GM18861 (cell line): ENCODE measurements at regions not wholly inside any gene's neighbourhood (a gene's known extent, or its start where the extent isn't known, plus 50 kb on each side); places are given as distances from the start of the nearest gene placed in this dataset.
"Not testable (repeated sequence)": the region's sequence is repeated elsewhere in the genome, so short reads cannot be mapped to it uniquely, and the experiment has no call there.

ENCODE experiments used
- ATAC-seq: cut with Tn5 transposase; IDR thresholded peaks from one replicate; pipeline ENCODE4 v1.9.1; 2021; ENCODE audit not compliant: unreplicated experiment

GRCh38 chr7:75201606-75202079 is 109.3 kb downstream of the GTF2IRD2B start:
- not testable (repeated sequence) for ATAC-seq

- not testable (repeated sequence) for ATAC-seq
These were observed 113.1 kb downstream of the GTF2IRD2B start for GRCh38 chr7:75205367-75206085.

GRCh38 chr7:75215460-75215859 is 123.1 kb downstream of the GTF2IRD2B start:
- ATAC-seq, result not testable (repeated sequence)

- ATAC-seq, result not testable (repeated sequence)
These were observed 124.6 kb downstream of the GTF2IRD2B start for GRCh38 chr7:75216963-75217362.

GRCh38 chr7:75226102-75226501 is 133.7 kb downstream of the GTF2IRD2B start:
- ATAC-seq, result not testable (repeated sequence)

GRCh38 chr7:75229558-75229957 is 137.2 kb downstream of the GTF2IRD2B start:
- not testable (repeated sequence) for ATAC-seq

- not testable (repeated sequence) for ATAC-seq
These were observed 138.2 kb downstream of the GTF2IRD2B start for GRCh38 chr7:75230558-75230957.

GRCh38 chr7:75235092-75235826 is 142.9 kb downstream of the GTF2IRD2B start:
- ATAC-seq, result not testable (repeated sequence)

GRCh38 chr7:75235827-75236167 is 143.4 kb downstream of the GTF2IRD2B start:
- ATAC-seq, result not testable (repeated sequence)

GRCh38 chr7:75237255-75238187 is 145.1 kb downstream of the GTF2IRD2B start:
- ATAC-seq, result peak; percentile 92

- ATAC-seq, result not testable (repeated sequence)
These were observed 145.9 kb downstream of the GTF2IRD2B start for GRCh38 chr7:75238309-75238708.

- not testable (repeated sequence) for ATAC-seq
These were observed 151.2 kb downstream of the GTF2IRD2B start for GRCh38 chr7:75243638-75244037.

- ATAC-seq, result not testable (repeated sequence)
These were observed 147.2 kb upstream of the TRIM73 start for GRCh38 chr7:75248216-75248615.

- not testable (repeated sequence) for ATAC-seq
These were observed 141.2 kb upstream of the TRIM73 start for GRCh38 chr7:75254238-75254637.

- not testable (repeated sequence) for ATAC-seq
These were observed 138.0 kb upstream of the TRIM73 start for GRCh38 chr7:75257442-75257841.

GRCh38 chr7:75259454-75260003 is 135.9 kb upstream of the TRIM73 start:
- not testable (repeated sequence) for ATAC-seq

- ATAC-seq, result not testable (repeated sequence)
These were observed 133.8 kb upstream of the TRIM73 start for GRCh38 chr7:75261660-75262059.

- not testable (repeated sequence) for ATAC-seq
These were observed 127.3 kb upstream of the TRIM73 start for GRCh38 chr7:75268158-75268557.

- not testable (repeated sequence) for ATAC-seq
These were observed 126.3 kb upstream of the TRIM73 start for GRCh38 chr7:75269159-75269558.

GRCh38 chr7:75274114-75274513 is 121.3 kb upstream of the TRIM73 start:
- ATAC-seq, result not testable (repeated sequence)
